ENCODE measurements at regions not wholly inside any gene's neighbourhood (a gene's known extent, or its start where the extent isn't known, plus 50 kb on each side); places are given as distances from the start of the nearest gene placed in this dataset.

DNA sequence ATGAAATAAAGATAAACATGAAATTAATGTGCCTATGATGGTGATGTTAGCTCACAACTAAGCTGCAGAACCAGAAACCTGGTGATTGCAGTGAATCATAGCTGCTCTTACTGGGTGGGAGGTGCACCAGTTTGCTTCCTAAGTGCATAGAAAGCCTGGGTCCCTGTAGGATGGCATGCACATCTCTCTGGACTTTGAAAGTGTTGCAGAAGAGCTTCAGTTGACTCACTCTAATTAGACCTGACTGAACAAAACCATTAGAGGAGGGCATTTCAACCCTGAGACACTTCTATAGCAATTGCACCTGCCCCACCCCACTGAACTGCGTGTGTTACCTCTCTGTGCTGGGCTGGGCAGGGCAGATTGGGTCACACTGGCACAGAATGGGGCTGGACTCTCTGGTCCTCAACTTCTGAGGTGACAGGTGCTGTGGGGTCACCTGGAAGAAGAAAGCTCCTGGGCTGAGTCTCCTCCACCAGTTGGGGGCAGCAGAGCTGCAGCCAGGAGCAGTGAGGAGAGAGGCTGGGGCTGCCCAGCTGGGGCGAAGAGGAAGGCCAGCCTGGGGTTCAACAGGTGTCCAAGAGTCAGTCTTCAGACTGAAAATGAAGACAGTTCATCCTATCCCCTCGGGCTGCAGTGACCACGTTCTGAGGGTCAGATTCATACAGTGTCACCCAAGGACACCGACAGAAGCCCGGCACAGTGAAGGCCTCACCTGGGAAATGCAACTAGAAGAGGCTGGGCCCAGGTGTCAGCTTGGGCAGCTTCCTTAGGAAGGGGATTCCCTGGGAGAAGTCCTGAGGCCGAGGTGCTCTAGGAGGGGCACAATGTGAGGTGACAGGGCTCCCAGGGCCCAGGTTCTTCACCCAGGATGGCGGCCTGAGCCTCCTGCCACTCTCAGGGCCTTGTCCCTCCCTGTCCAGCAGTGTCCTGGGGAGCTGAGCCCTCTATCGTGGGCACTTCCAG is 58.1 kb downstream of the GGTLC2 start:
- Histone ChIP-seq H3K4me3 (no peak overlapping the region), H3K4me2 (no peak overlapping the region), H3K79me2 (no peaks in the 10 kb centered on the region), H2AFZ (no peak overlapping the region), H3K9me3 (ENCODE audit: low read depth) (no peaks in the 10 kb centered on the region), H3K36me3 (replicated peaks; ENCODE audit: insufficient read depth, low read depth) (no peaks in the 10 kb centered on the region), H4K20me1 (ENCODE audit: insufficient read depth, poor library complexity, severe bottlenecking) (no peaks in the 10 kb centered on the region), H3K27ac (peak overlapping the region; percentile 79), H3K27me3 (no peaks in the 10 kb centered on the region), H3K9me2 (replicated peaks; ENCODE audit: insufficient read depth) (no peaks in the 10 kb centered on the region), H3K4me1 (ENCODE audit: insufficient read depth) (peaks cover 13% of the 10 kb centered on the region)
- WGBS (ENCODE audit: low lambda C conversion rate, missing lambda C conversion rate), result 56% methylated on average over 9 of the region's 9 CpGs
- DNase-seq (ENCODE audit: low spot score), result peak; percentile 60
- peak; percentile 40 for TF ChIP-seq CTCF (IDR thresholded peaks at IDR 0.05; ENCODE audit: poor library complexity)
- no peak for TF ChIP-seq EZH2 (IDR thresholded peaks at IDR 0.05; ENCODE audit: borderline replicate concordance)
- TF ChIP-seq EZH2phosphoT487 (IDR thresholded peaks at IDR 0.05; ENCODE audit: low read depth, severe bottlenecking, unreplicated experiment), result no peak

- WGBS (ENCODE audit: low lambda C conversion rate, missing lambda C conversion rate), result 94% methylated on average over 4 of the region's 4 CpGs
- no peak overlapping the region for H3K4me3 ChIP-seq
- peak overlapping the region; percentile 59 for H3K27ac ChIP-seq
- no peaks in the 10 kb centered on the region for H3K9me3 ChIP-seq (ENCODE audit: low read depth)
- no peak overlapping the region for H3K4me2 ChIP-seq
- TF ChIP-seq CTCF (IDR thresholded peaks at IDR 0.05; ENCODE audit: poor library complexity) (no peak), EZH2 (IDR thresholded peaks at IDR 0.05; ENCODE audit: borderline replicate concordance) (no peak), EZH2phosphoT487 (IDR thresholded peaks at IDR 0.05; ENCODE audit: low read depth, severe bottlenecking, unreplicated experiment) (no peak)
- peaks cover 18% of the 10 kb centered on the region for H3K4me1 ChIP-seq (ENCODE audit: insufficient read depth)
- no peaks in the 10 kb centered on the region for H3K79me2 ChIP-seq
- DNase-seq (ENCODE audit: low spot score), result no peak
- H3K36me3 ChIP-seq (replicated peaks; ENCODE audit: insufficient read depth, low read depth), result no peaks in the 10 kb centered on the region
- no peaks in the 10 kb centered on the region for H3K9me2 ChIP-seq (replicated peaks; ENCODE audit: insufficient read depth)
- H2AFZ ChIP-seq, result no peak overlapping the region
- no peaks in the 10 kb centered on the region for H4K20me1 ChIP-seq (ENCODE audit: insufficient read depth, poor library complexity, severe bottlenecking)
- H3K27me3 ChIP-seq, result no peaks in the 10 kb centered on the region
Measured at GRCh38 chr22:22703203-22703570, 58.8 kb downstream of the GGTLC2 start.

- H2AFZ ChIP-seq, result no peak overlapping the region
- H3K36me3 ChIP-seq (replicated peaks; ENCODE audit: insufficient read depth, low read depth), result no peaks in the 10 kb centered on the region
- peak; percentile 74 for DNase-seq (ENCODE audit: low spot score)
- H3K9me2 ChIP-seq (replicated peaks; ENCODE audit: insufficient read depth), result no peaks in the 10 kb centered on the region
- H3K9me3 ChIP-seq (ENCODE audit: low read depth), result no peaks in the 10 kb centered on the region
- H3K4me2 ChIP-seq, result no peak overlapping the region
- peak overlapping the region; percentile 72 for H3K27ac ChIP-seq
- TF ChIP-seq CTCF (IDR thresholded peaks at IDR 0.05; ENCODE audit: poor library complexity) (no peak), EZH2phosphoT487 (IDR thresholded peaks at IDR 0.05; ENCODE audit: low read depth, severe bottlenecking, unreplicated experiment) (no peak), EZH2 (IDR thresholded peaks at IDR 0.05; ENCODE audit: borderline replicate concordance) (no peak)
- peaks cover 20% of the 10 kb centered on the region for H3K4me1 ChIP-seq (ENCODE audit: insufficient read depth)
- H3K4me3 ChIP-seq, result no peak overlapping the region
- no peaks in the 10 kb centered on the region for H3K79me2 ChIP-seq
- no peaks in the 10 kb centered on the region for H4K20me1 ChIP-seq (ENCODE audit: insufficient read depth, poor library complexity, severe bottlenecking)
- 64% methylated on average over 5 of the region's 5 CpGs for WGBS (ENCODE audit: low lambda C conversion rate, missing lambda C conversion rate)
- H3K27me3 ChIP-seq, result no peaks in the 10 kb centered on the region
Measured at GRCh38 chr22:22703715-22704114, 59.3 kb downstream of the GGTLC2 start.

All from hepatocyte (in vitro differentiated cells).